Brain microvascular endothelial cell (primary cell): ENCODE measurements at regions not wholly inside any gene's neighbourhood (a gene's known extent, or its start where the extent isn't known, plus 50 kb on each side); places are given as distances from the start of the nearest gene placed in this dataset.

Experiments
- DNase-seq: peaks from one replicate; pipeline ENCODE4 v3.0.0-alpha.2; 2020
- H3K27ac ChIP-seq: fragments of 250-450 bp; sonication (Bioruptor Pico); 2 replicates; pipeline ENCODE4 v1.5.1; 2020; ENCODE audit warnings: mild to moderate bottlenecking, moderate library complexity
- H3K27me3 ChIP-seq: fragments of 250-450 bp; sonication (Bioruptor Pico); replicated peaks from 2 replicates; pipeline ENCODE4 v1.5.1; 2020; ENCODE audit warnings: mild to moderate bottlenecking
- H3K36me3 ChIP-seq: fragments of 250-450 bp; sonication (Bioruptor Pico); replicated peaks from 2 replicates; pipeline ENCODE4 v1.5.1; 2020; ENCODE audit warnings: mild to moderate bottlenecking
- H3K4me3 ChIP-seq: 2 replicates; pipeline ENCODE4 v1.5.1; 2011; ENCODE audit warnings: low read depth, mild to moderate bottlenecking, control low read depth, low read length, moderate library complexity
- CTCF ChIP-seq: IDR thresholded peaks from 2 replicates; pipeline ENCODE4 v1.5.1; 2011; ENCODE audit warnings: low read depth, mild to moderate bottlenecking, moderate library complexity, low read length, control low read depth, inconsistent platforms; ENCODE audit errors: missing control alignments
- in situ Hi-C: cut with HindIII; loops from 2 replicates; pipeline ENCODE4 v1.10.0; 2017; ENCODE audit warnings: low sequenced_read_pairs, low pct_ligation_motif_present

DNA sequence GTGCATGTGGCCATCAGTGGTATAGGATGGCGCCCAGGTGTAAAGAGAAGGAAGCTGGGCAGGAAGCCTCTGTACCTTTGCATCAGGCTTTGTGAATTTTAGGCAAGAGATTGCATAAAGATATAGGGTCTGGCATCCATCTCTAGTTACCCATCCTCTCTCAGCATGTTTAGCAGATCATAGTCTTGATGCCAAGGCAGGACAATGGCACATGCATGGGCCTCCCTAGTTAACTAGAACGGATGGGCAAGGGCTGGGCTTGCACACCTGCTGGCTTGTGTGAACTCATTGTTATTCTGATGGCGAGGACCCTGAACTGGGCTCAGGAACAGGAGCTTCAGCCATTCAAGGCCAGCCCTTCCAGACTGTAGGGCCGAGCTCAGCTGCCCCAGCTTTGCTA lies 229.2 kb upstream of the NCAM1 start:
- Histone ChIP-seq H3K27me3 (no peaks in the 10 kb centered on the region), H3K4me3 (no peak overlapping the region), H3K36me3 (no peaks in the 10 kb centered on the region), H3K27ac (no peak overlapping the region)
- TF ChIP-seq CTCF, result no peak
- in situ Hi-C loops, result no loop called here
- no peak for DNase-seq

DNA sequence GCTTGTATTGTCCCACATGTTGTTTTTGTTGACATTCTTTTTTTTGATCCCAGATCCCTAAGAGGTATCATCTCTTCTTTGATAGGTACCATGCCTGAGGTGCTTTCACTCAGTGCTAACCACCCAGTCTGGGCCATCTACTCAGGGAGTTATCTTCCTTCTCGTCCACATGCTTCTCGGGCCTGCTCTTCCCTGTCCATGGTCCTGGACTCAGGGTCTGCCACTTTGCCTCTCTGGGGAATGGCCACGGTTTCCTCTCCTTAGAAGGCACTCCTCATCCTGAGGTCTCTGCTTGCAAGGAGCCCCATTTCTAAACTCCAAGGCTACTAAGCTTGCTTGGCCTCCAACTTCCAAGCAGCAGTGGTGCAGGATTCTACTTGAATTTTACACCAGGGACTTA lies 227.0 kb upstream of the NCAM1 start:
- DNase-seq, result peak; percentile 5
- in situ Hi-C loops, result no loop called here
- Histone ChIP-seq H3K4me3 (no peak overlapping the region), H3K27me3 (no peaks in the 10 kb centered on the region), H3K36me3 (no peaks in the 10 kb centered on the region), H3K27ac (no peak overlapping the region)
- no peak for TF ChIP-seq CTCF

DNA sequence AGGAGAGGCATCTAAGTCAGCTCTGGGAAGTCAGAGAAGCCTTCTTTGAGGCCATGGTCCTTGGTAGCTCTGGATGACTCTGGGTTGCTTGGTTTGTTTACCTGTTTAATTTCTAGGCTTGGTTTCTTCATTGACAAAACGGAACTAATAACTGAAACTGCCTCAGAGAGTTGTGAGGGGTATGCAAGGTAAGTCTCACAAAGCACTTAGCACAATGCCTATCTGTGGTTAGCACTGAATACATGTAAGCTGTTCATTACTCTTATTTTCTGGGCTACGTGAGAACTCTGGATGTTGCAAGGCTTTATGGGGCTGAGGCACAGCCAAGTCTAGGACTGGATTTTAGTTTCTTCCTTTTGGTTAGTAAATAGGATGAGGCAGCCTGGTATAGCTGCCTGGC lies 225.8 kb upstream of the NCAM1 start:
- no peak overlapping the region for H3K27ac ChIP-seq
- TF ChIP-seq CTCF, result no peak
- no peak for DNase-seq
- no peak overlapping the region for H3K4me3 ChIP-seq
- in situ Hi-C loops, result no loop called here
- H3K36me3 ChIP-seq, result no peaks in the 10 kb centered on the region
- no peaks in the 10 kb centered on the region for H3K27me3 ChIP-seq

GRCh38 chr11:112744041-112744440 lies 217.2 kb upstream of the NCAM1 start:
- H3K27me3 ChIP-seq, result no peaks in the 10 kb centered on the region
- H3K27ac ChIP-seq, result no peak overlapping the region
- TF ChIP-seq CTCF, result no peak
- no peak for DNase-seq
- in situ Hi-C loops, result no loop called here
- H3K4me3 ChIP-seq, result no peak overlapping the region
- no peaks in the 10 kb centered on the region for H3K36me3 ChIP-seq

DNA sequence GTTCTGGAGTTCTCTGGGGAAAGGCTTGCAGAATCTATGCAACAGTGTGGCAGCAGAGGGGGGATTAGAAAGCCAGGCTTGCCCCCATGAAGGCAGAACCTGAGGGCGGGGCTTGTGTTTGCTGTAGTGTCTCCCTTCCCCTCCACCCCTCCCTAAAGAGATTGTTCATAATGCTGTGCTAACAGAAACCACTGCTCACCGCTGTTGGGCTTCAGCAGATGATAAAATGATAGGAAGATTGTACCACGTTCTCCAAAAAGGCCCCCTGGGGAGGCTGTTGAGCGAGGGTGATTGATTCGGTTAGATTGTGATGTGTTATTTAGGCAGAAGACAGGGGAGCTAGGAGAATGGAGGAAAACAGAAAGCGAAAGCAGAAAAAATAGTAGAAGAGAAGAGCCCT lies 215.2 kb upstream of the NCAM1 start:
- Histone ChIP-seq H3K4me3 (no peak overlapping the region), H3K27me3 (no peaks in the 10 kb centered on the region), H3K36me3 (no peaks in the 10 kb centered on the region), H3K27ac (no peak overlapping the region)
- in situ Hi-C loops, result no loop called here
- DNase-seq, result no peak
- TF ChIP-seq CTCF, result no peak

DNA sequence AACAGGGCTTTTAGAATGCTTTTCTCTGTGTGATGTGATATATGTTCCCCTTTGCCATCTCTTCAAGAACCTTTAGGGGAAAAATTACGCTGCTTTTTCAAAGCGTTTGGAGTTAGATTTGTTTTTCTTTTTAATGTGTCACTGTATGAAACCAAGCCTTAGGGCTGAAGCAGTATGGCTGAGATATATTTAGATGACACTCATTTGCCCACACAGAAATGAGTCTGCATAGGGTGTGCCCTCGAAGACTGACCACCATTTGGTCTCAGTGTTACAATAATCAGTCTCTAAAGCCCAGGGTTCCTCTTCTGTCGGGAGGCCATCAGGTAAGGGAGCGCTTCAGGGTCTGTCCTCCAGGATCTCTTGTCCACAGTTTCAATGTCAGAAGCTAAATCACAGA lies 213.0 kb upstream of the NCAM1 start:
- H3K36me3 ChIP-seq, result no peaks in the 10 kb centered on the region
- in situ Hi-C loops, result no loop called here
- no peak overlapping the region for H3K4me3 ChIP-seq
- no peak for TF ChIP-seq CTCF
- DNase-seq, result no peak
- no peak overlapping the region for H3K27ac ChIP-seq
- H3K27me3 ChIP-seq, result no peaks in the 10 kb centered on the region
